NCI-H1105 treated with DMSO at 0.1 percent for 48 hours (cell line): ENCODE measurements at regions not wholly inside any gene's neighbourhood (a gene's known extent, or its start where the extent isn't known, plus 50 kb on each side); places are given as distances from the start of the nearest gene placed in this dataset.

Experiments
- DNase-seq: peaks from one replicate; lab custom pipeline; 2025; lab: John Stamatoyannopoulos, UW

DNA sequence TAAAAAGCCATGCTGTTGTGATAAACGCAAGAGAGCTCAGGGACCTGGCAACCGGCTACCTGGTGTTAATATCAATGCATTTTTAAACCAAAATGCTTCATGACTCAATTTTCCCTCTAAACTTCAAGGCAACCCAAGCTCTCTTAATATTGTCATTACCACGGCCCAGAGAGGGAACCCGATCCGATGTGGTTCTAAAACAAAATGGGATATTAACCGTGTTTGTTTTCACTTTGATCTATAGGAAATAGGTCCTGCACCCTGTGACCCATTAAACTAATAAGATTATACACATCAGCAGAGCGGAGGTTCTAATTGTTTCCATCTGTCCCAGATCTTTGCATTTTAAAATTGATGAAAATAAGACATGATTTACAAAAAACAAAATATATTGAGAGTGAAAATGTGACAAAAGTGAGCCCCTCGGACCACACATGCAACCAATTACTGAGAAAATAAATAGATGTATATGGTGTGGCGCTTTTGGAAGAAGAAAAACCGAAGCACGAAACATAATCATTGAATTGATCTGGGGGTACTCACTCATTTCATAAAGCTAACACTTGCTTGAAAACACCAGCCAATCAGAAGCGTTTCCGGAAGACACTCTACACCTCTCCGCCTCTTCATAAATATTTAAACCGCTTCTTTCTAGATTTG lies 290.3 kb upstream of the NFE2L3 start:
- DNase-seq: peak; percentile 38

GRCh38 chr7:25862261-25863004 lies 289.6 kb upstream of the NFE2L3 start:
- DNase-seq: peak; percentile 100

GRCh38 chr7:25863005-25863728 lies 288.8 kb upstream of the NFE2L3 start:
- DNase-seq: no peak

DNA sequence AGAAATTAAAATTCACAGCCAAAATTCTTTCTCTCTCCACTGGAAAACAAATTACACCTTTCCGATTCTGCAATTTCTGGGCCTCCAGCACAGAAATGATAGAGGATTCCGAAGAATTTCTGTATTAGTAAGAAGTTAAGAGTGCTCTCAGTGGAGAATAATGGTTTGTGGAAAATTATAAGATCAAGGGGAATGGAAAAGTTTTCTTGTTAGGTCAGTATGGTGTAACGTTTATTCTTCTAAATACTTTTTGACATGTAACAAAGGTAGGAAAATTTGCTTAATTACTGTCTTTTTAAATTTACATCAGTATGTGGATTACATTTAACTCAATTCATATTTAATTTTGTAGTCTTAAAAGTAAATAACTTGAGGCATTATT lies 288.3 kb upstream of the NFE2L3 start:
- DNase-seq: no peak

GRCh38 chr7:25864511-25864910 lies 287.5 kb upstream of the NFE2L3 start:
- no peak for DNase-seq

DNA sequence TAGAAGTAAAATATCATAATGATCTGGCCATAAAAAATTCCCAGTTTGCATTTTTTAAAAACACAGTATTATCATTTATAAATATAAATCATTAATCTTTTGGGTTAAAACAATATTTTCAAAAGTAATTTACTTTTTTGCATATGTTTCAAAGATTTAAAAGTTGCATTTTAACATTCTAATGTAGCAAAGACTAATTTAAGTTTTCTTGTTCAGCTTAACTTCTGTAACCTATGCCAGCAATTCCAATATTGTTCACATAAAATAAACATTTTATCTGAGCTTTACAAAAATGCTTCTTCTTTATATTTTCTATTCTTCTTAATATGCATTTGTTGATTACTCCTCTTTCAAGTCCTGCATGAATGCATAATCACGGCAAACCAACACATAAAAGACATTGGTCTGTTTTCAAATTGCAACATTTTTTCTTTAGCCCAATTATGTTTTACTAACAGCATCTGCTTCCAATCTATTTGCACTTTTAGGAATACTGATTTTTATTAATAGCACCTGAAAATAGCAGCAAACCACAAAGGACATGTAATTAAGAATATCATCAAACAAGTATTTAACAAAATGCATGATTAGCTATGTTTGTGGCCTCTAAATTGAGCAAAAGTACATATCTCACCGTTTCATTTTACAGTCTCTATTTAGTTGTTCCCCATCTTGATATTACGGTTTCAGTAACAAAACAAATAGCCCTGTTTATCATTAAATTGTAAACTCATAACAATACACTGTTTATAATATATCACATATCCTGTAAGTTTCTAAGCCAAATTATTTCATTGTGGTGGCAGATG lies 286.9 kb upstream of the NFE2L3 start:
- DNase-seq: no peak

- DNase-seq: no peak
Measured at GRCh38 chr7:25868509-25868908, 283.5 kb upstream of the NFE2L3 start.

DNA sequence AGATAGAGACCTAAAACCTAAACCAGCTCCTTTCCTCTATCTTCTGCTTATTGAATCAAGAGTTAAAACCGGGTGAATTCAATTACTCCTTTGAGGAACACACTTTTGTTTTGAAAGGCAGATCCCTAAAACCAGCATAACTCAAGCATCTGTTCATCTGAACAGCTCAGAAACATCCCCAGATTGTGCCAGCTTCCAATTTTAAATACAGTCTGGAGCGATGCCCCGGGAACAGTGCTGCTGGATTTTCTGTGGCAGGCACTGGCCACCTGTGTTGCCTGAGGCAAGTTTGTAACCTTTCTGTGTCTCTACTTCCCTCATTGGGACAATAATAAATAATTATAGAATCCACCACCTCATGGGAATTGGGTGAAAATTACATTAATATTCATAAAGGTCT lies 281.4 kb upstream of the NFE2L3 start:
- DNase-seq: no peak

GRCh38 chr7:25876092-25876491 lies 275.9 kb upstream of the NFE2L3 start:
- no peak for DNase-seq

- DNase-seq: no peak
Measured at GRCh38 chr7:25877802-25878789, 273.9 kb upstream of the NFE2L3 start.

GRCh38 chr7:25879799-25880198 lies 272.2 kb upstream of the NFE2L3 start:
- no peak for DNase-seq

DNA sequence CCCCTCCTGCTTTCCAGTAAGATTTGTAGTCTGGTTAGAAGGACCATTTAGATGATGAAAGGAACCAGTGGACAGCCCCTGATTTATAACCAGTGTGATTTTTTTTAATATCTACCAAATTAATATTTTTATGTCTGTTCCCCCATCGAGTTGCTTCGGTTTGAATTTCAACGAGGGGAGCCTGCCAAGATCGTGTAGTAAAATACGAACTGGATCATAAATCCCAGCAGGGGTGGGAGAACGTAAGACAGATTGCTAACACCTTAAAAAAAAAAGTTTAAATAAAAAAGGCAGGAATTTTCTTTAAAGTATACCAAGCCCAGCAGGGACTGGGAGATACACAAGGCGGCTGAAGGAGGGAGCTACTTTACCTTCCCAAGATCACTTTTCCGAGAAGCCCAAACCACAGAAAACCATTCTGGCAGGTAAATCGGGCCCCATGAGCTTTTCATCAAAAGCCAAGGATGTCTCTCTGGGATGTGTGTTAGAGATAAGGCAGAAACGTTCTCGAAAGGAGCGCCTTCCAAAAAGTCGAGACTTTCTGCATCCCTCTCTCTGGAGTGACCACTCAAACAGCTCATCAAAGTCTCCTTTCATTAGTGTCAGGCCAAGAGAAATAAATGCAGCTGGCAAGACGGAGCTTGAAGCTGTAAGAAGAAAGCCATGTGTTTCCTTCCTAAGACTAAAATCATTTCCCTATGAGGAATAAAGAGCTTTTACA lies 270.5 kb upstream of the NFE2L3 start:
- DNase-seq: no peak

DNA sequence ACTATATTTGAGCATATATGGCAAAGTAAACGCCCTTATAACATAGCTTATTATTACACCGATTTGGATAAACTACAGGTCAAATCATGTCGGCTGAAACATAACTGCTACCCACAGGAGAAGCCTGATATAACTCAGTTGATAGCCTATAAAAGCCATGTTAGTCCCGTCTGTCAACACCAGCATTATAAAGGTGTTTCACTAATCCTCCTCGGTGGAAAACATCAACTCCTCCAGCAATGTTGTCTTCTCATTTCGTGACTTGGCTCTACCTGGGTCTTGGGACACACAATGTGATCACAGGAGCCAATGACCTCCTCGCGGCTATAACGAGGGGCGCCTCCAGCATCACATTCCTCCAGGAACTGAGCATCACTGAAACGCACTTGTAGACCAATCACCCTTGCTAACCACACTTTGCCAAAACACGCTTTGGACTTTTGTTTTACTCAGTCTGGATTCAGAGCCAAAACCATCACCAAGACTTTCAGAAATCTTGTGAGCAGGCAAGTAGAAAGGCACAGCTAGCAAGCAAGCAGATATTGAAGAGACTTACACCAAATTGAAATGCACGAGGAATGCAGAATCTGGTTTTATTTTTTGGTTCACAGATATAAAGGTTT lies 269.7 kb upstream of the NFE2L3 start:
- no peak for DNase-seq

- no peak for DNase-seq
Measured at GRCh38 chr7:25884265-25884828, 267.7 kb upstream of the NFE2L3 start.

DNA sequence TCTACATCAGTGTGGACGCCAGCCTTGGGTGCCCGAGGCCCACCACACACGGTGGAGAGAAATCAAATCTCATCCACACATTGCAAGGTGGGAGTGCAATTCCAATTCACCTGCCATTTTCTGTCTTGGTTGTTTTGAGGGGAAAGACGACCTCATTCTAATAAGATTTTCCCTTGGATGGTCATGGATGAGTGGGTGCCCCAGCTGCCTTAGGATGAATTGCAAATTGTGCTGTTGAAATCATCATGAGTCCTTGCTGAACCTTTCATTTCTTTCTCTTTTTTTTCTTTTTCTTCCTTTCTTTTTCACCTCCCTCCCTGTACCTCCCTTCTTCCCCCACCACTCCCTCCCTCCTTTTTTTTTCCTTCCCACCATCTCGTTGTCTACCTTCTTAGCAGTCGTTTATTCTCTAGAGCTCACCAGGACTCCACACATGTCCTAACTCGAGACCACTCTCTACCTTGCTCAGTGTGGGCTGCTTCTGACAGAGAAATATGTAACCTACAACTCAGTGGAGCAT lies 266.9 kb upstream of the NFE2L3 start:
- no peak for DNase-seq

DNA sequence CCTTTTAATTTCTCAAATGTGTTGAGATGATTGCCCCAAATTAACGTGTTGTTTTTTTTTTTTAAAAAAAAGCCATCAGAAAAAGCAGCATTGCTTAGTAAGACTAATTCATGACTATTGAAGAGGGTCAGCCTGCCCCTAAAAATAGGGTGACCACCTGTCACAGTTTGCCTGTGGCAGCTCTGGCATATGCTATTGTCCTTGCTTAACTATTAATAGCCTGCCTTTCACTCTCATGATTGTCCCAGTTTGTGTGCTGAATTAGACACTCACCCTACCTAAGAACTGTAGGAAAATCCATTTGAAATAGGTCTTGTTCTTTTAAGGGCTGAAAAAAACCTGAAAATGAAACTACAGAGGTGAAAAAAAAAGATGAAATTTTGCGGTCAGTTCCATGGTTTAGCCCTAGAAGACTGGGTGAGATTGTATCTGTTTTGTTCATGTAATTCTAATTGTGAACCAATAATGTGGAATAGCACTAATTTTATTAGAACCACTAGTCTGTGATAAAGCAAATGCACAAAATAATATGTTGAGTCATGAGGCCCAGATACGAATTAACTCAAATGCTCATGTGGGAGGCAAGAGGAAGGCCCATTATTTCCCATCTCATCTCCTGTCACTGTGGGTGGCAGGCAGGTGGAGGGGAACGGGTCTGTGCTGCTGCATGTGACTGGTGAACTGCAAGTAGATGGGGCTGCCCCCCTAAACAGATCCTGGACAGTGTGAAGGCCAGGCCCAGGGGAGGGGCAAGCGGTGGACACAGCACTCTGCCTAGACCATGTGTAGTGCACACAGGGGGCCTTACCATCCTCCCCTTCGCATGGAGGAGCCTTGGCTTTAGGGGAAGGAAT lies 265.4 kb upstream of the NFE2L3 start:
- no peak for DNase-seq

DNA sequence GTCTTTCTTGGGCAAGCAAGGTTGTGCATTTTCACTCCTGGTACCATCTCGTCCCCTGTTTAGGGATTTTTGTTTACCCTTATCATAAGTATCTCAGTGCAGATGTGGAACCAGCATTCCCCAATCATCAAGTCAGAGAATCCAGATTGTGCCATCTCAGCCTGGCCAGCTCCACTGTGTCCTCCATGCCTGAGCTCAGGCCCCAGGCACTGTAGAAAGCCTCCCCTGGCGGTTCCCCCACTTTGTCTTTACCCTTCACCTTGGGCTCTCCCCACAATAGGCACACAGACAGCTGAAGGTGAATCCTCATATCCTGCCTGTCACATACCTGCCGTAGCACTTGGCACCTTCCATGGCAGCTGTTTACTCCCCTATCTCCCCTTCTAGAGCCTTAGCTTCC lies 264.7 kb upstream of the NFE2L3 start:
- DNase-seq: no peak

DNA sequence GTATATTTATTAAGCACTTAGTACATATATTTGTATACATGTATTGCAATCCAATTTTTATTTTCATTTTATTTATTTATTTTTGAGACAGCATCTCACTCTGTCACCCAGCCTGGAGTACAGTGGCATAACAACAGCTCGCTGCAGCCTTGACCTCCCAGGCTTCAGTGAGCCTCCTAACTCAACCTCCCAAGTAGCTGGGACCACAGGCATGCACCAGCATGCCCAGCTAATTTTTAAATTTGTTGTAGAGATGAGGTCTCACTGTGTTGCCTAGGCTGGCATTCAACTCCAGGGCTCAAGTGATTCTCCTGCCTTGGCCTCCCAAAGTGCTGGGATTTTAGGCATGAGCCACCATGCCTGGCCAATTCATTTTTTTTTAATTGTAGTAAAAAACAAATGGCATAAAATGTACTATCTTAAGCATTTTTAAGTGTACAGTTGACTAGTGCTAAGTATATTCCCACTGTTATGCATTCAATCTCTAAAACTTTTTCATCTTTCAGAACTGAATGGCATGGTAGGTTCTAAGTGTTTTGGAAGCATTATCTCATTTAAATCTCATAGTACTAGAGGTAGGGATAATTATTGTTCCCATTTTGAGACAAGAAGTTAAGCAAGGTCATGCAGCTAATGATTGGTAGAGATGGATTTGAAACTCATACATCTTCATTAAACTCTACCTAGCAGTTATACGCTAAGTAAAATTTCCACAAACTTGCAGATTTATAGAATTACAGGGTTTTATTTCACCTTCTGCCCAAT lies 264.0 kb upstream of the NFE2L3 start:
- DNase-seq: no peak
